Naive thymus-derived CD4-positive, alpha-beta T cell (primary cell): ENCODE measurements at regions not wholly inside any gene's neighbourhood (a gene's known extent, or its start where the extent isn't known, plus 50 kb on each side); places are given as distances from the start of the nearest gene placed in this dataset.

Experiments
- ATAC-seq: fragments of 150-1000 bp; cut with Tn5 transposase; 2 replicates; pipeline ENCODE4 v1.10.0; 2021; ENCODE audit warnings: mild to moderate bottlenecking, moderate library complexity
- CTCF ChIA-PET: fragments of 350-600 bp; sonication (Branson Sonifier 250); formaldehyde crosslinking; loops from one replicate; lab custom pipeline; 2021; ENCODE audit warnings: antibody characterized with exemption; lab: Charles Lee
- POLR2A ChIA-PET: fragments of 350-600 bp; sonication (Branson Sonifier 250); formaldehyde crosslinking; loops from one replicate; lab custom pipeline; 2021; ENCODE audit warnings: antibody characterized with exemption, inconsistent platforms; lab: Charles Lee
- DNase-seq, 9 donors: peaks; one replicate each; pipeline versions ENCODE4 v3.0.0 to v3.0.0-alpha.2; 2020 to 2022; ENCODE audit warnings: mixed read lengths in 1 of 9
- H3K27ac ChIP-seq: one replicate; pipeline ENCODE4 v1.7.0; 2013; ENCODE audit warnings: mild to moderate bottlenecking, low read depth, low read length, moderate library complexity
- H3K27me3 ChIP-seq, 2 donors: one replicate each; pipeline ENCODE4 v1.7.0; 2013; ENCODE audit warnings: low read length in 2 of 2, mild to moderate bottlenecking in 2 of 2, moderate library complexity in 2 of 2; ENCODE audit not compliant: control insufficient read depth in 2 of 2, insufficient read depth in 2 of 2
- H3K36me3 ChIP-seq, 3 experiments: 1 replicate in 2 of 3; 2 replicates in 1 of 3; pipeline ENCODE4 v1.7.0; 2013; ENCODE audit warnings: low read length in 3 of 3, mild to moderate bottlenecking in 3 of 3, moderate library complexity in 1 of 3; ENCODE audit not compliant: insufficient read depth in 3 of 3, control insufficient read depth in 2 of 3
- H3K4me1 ChIP-seq, 2 donors: one replicate each; pipeline ENCODE4 v1.7.0; 2013; ENCODE audit warnings: low read length in 2 of 2, mild to moderate bottlenecking in 2 of 2, moderate library complexity in 1 of 2; ENCODE audit not compliant: control insufficient read depth in 2 of 2, insufficient read depth in 2 of 2
- H3K4me3 ChIP-seq: 2 replicates; pipeline ENCODE4 v1.7.0; 2013; ENCODE audit warnings: mild to moderate bottlenecking, low read length
- H3K9me3 ChIP-seq, 3 experiments: 1 replicate in 2 of 3; 2 replicates in 1 of 3; pipeline ENCODE4 v1.7.0; 2013; ENCODE audit warnings: low read length in 3 of 3; ENCODE audit not compliant: control insufficient read depth in 2 of 3
- H3K27ac Mint-ChIP-seq, 9 donors: one replicate each; pipeline ENCODE4 v1.8.0; 2020 to 2022; ENCODE audit warnings: mixed read lengths in 9 of 9, mild to moderate bottlenecking in 8 of 9, moderate library complexity in 5 of 9, inconsistent platforms in 2 of 9
- H3K27me3 Mint-ChIP-seq, 5 donors: one replicate each; pipeline ENCODE4 v1.8.0; 2021 to 2022; ENCODE audit warnings: mixed read lengths in 5 of 5, mild to moderate bottlenecking in 1 of 5
- H3K36me3 Mint-ChIP-seq, 5 donors: one replicate each; pipeline ENCODE4 v1.8.0; 2020 to 2022; ENCODE audit warnings: mixed read lengths in 5 of 5, mild to moderate bottlenecking in 3 of 5, inconsistent platforms in 1 of 5
- H3K4me1 Mint-ChIP-seq, 7 donors: one replicate each; pipeline ENCODE4 v1.8.0; 2020 to 2022; ENCODE audit warnings: mixed read lengths in 7 of 7, mild to moderate bottlenecking in 3 of 7, inconsistent platforms in 1 of 7
- H3K4me3 Mint-ChIP-seq, 10 donors: one replicate each; pipeline ENCODE4 v1.8.0; 2020 to 2022; ENCODE audit warnings: mild to moderate bottlenecking in 10 of 10, mixed read lengths in 10 of 10, moderate library complexity in 6 of 10, inconsistent platforms in 2 of 10
- H3K9me3 Mint-ChIP-seq, 11 donors: one replicate each; pipeline ENCODE4 v1.8.0; 2020 to 2022; ENCODE audit warnings: mixed read lengths in 11 of 11, mild to moderate bottlenecking in 4 of 11, inconsistent platforms in 1 of 11, moderate library complexity in 1 of 11
- intact Hi-C, 2 donors: fragments of 100-400 bp; cut with micrococcal nuclease; formaldehyde crosslinking; loops; one replicate each; pipeline ENCODE4 v1.15.1; 2023

DNA sequence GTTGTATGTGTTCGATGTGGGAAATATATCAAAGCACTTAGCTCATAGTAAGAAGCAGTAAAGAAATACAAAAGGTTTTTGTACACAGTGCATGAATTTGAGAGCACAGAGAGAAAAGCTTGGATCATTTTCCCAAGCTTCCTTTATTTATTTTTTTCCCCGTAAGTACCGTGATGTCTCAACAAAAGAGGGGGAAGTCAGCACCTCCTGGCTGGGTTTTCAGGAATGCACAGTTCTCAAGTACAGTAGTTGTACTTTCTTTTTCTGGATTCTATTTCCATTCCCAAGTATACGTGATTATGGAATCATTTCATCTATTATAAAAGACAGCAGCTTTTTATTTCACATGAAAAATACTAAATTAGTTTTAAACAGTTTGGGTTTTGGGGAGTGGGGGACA, 171.5 kb upstream of the EDNRA start:
- Mint-ChIP-seq H3K4me1 (no peaks in the 10 kb centered on the region), H3K4me3 (no peak overlapping the region), H3K27me3 (peaks cover 0 to 9% (median 0%) of the 10 kb centered on the region in 5 donors), H3K9me3 (peaks cover 0 to 6% (median 0%) of the 10 kb centered on the region in 11 donors), H3K27ac (no peak overlapping the region), H3K36me3 (no peaks in the 10 kb centered on the region)
- Histone ChIP-seq H3K27ac (no peak overlapping the region), H3K36me3 (no peaks in the 10 kb centered on the region), H3K4me3 (no peak overlapping the region), H3K4me1 (no peaks in the 10 kb centered on the region), H3K9me3 (no peaks in the 10 kb centered on the region), H3K27me3 (no peaks in the 10 kb centered on the region)
- ChIA-PET POLR2A (no interaction called here), CTCF (no interaction called here)
- ATAC-seq, result no peak
- intact Hi-C loops, result no loop called here
- no peak for DNase-seq

DNA sequence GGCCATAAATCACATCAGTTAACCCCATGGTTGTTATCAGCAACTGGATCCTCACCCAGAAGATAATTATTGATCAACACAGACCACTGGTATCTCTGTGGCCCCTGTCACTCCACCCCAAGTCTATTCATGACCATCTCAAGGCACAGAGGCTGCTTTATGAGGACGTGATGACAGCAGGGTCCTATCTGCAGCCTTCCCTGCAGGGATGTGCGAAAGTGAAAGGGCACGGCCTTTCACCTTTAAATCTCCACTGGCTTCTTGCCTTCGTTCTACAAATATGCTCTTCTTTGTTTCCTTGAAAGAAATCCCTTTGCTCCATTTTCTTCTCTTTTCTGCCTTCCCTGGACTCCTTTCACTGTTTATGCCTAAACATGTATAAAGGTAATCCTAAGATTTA, 170.6 kb upstream of the EDNRA start:
- no peak for ATAC-seq
- Mint-ChIP-seq H3K9me3 (peaks cover 0 to 6% (median 0%) of the 10 kb centered on the region in 11 donors), H3K4me1 (no peaks in the 10 kb centered on the region), H3K27ac (no peak overlapping the region), H3K4me3 (no peak overlapping the region), H3K27me3 (peaks cover 0 to 8% (median 0%) of the 10 kb centered on the region in 5 donors), H3K36me3 (no peaks in the 10 kb centered on the region)
- Histone ChIP-seq H3K27me3 (no peaks in the 10 kb centered on the region), H3K9me3 (no peaks in the 10 kb centered on the region), H3K27ac (no peak overlapping the region), H3K36me3 (no peaks in the 10 kb centered on the region), H3K4me1 (no peaks in the 10 kb centered on the region), H3K4me3 (no peak overlapping the region)
- CTCF ChIA-PET, result no interaction called here
- intact Hi-C loops, result no loop called here
- DNase-seq, result no peak
- POLR2A ChIA-PET, result no interaction called here

DNA sequence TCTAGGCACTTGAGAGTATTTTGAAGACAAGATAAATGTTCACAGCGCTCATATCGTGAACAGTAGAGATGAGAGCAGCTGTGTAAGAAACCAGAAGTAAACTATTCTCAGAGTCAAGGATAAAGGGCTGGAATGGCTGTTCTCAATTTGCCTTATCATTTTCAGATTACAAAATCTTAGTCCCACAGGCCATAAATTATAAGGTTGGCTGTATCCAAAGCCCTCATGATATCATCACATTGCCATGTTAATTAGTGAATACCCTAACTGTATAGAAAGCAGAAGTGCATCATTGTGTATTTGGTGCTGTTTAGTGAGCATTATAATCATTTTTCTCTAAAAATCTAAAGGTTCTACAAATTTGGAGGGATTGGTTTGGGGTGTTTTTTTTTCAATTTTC, 168.9 kb upstream of the EDNRA start:
- Histone ChIP-seq H3K36me3 (no peaks in the 10 kb centered on the region), H3K4me3 (no peak overlapping the region), H3K9me3 (no peaks in the 10 kb centered on the region), H3K4me1 (no peaks in the 10 kb centered on the region), H3K27me3 (no peaks in the 10 kb centered on the region), H3K27ac (no peak overlapping the region)
- ATAC-seq, result no peak
- Mint-ChIP-seq H3K4me1 (no peaks in the 10 kb centered on the region), H3K27ac (no peak overlapping the region), H3K27me3 (peaks cover 0 to 6% (median 0%) of the 10 kb centered on the region in 5 donors), H3K36me3 (no peaks in the 10 kb centered on the region), H3K4me3 (no peak overlapping the region), H3K9me3 (peaks cover 0 to 6% (median 0%) of the 10 kb centered on the region in 11 donors)
- intact Hi-C loops, result no loop called here
- DNase-seq, result no peak
- ChIA-PET POLR2A (no interaction called here), CTCF (no interaction called here)

DNA sequence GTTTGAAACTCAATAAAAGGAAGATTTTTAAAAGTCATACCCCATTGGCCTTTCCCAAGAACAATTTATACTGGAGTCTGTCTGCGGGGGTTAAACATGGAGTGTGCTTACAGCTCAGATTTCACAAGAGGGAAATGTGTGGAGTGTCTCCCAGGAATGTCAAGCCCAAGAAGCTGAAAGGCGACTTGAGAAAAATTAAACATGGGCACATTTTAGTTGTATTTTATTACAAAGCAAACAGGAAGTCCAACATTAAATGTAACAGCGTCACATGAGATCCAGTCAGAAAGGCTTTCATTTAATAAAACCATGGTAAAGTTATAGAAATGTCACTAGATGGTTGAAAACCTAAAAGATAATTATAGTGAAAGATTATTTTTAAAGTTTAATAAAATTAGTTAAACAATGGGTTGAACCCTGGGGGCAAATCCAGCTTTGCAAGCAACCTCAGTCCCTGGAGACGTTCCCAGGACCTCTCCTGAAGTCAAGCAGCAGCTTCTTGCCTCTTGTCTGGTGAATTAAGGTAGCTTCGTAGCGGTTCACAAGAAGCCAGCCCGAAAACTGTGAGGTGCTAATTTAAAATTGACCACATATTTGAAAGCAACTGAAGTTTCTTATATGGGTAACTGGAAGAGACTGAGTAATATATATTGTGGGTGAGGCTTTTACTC, 168.4 kb upstream of the EDNRA start:
- H3K9me3 Mint-ChIP-seq, result peaks cover 0 to 5% (median 0%) of the 10 kb centered on the region in 11 donors
- intact Hi-C loops, result no loop called here
- ChIA-PET CTCF (no interaction called here), POLR2A (no interaction called here)
- H3K27ac ChIP-seq, result no peak overlapping the region
- no peaks in the 10 kb centered on the region for H3K27me3 ChIP-seq
- H3K9me3 ChIP-seq, result no peaks in the 10 kb centered on the region
- H3K4me3 Mint-ChIP-seq, result no peak overlapping the region
- no peaks in the 10 kb centered on the region for H3K4me1 Mint-ChIP-seq
- no peaks in the 10 kb centered on the region for H3K4me1 ChIP-seq
- peaks cover 0 to 6% (median 0%) of the 10 kb centered on the region in 5 donors for H3K27me3 Mint-ChIP-seq
- ATAC-seq, result no peak
- no peak overlapping the region for H3K4me3 ChIP-seq
- H3K27ac Mint-ChIP-seq, result no peak overlapping the region
- DNase-seq, result no peak
- no peaks in the 10 kb centered on the region for H3K36me3 ChIP-seq
- H3K36me3 Mint-ChIP-seq, result no peaks in the 10 kb centered on the region

DNA sequence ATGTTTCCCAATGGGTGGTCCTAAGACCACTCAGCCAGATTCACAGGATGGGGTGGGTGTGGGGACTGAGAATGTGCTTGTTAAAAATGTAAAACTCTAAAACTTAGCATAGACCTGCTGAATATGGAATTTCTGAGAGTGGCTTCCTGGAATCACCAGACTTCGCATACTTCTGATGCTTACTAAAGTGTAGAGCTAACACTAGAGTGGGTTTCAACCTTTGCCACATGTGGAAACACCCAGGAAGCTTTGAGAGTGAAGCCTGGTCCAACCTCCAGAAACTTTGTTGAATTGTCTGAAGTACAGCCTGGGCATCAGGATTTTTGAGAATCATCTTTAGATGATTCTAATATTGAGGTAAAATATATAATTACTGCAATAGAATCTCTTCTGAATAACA, 167.8 kb upstream of the EDNRA start:
- Mint-ChIP-seq H3K4me3 (no peak overlapping the region), H3K27ac (no peak overlapping the region), H3K36me3 (no peaks in the 10 kb centered on the region), H3K9me3 (peaks cover 0 to 5% (median 0%) of the 10 kb centered on the region in 11 donors), H3K4me1 (no peaks in the 10 kb centered on the region), H3K27me3 (peaks cover 0 to 6% (median 0%) of the 10 kb centered on the region in 5 donors)
- Histone ChIP-seq H3K9me3 (no peaks in the 10 kb centered on the region), H3K4me1 (no peaks in the 10 kb centered on the region), H3K27me3 (no peaks in the 10 kb centered on the region), H3K36me3 (no peaks in the 10 kb centered on the region), H3K27ac (no peak overlapping the region), H3K4me3 (no peak overlapping the region)
- ChIA-PET CTCF (no interaction called here), POLR2A (no interaction called here)
- no peak for ATAC-seq
- no peak for DNase-seq
- intact Hi-C loops, result no loop called here

DNA sequence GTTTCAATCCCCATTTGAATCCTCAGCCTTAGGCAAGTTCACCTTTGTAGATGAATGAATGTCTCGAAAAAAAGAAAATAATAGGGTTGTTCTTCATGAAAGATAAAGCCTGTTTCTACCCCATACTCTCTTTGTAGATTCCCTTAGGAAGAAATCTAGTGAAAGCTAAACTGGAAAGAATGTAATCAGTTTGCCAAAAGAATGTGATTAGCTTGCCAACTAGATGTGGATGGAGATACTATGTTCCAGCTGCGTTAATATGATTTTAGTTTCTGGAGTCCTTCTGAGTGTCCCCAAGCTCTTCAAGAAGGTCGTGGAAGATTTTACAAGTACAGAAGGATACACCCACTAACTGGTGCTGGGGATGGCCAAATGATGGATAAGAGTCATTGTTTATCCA, 162.3 kb upstream of the EDNRA start:
- peaks cover 0 to 9% (median 0%) of the 10 kb centered on the region in 11 donors for H3K9me3 Mint-ChIP-seq
- no peak for ATAC-seq
- H3K27me3 Mint-ChIP-seq, result peaks cover 0 to 5% (median 0%) of the 10 kb centered on the region in 5 donors
- no peak overlapping the region for H3K27ac Mint-ChIP-seq
- no peak for DNase-seq
- H3K4me1 Mint-ChIP-seq, result no peaks in the 10 kb centered on the region
- H3K27ac ChIP-seq, result no peak overlapping the region
- no peak overlapping the region for H3K4me3 Mint-ChIP-seq
- no peak overlapping the region for H3K4me3 ChIP-seq
- no peaks in the 10 kb centered on the region for H3K36me3 ChIP-seq
- no peaks in the 10 kb centered on the region for H3K27me3 ChIP-seq
- ChIA-PET POLR2A (no interaction called here), CTCF (no interaction called here)
- intact Hi-C loops, result no loop called here
- H3K9me3 ChIP-seq, result no peaks in the 10 kb centered on the region
- H3K4me1 ChIP-seq, result no peaks in the 10 kb centered on the region
- no peaks in the 10 kb centered on the region for H3K36me3 Mint-ChIP-seq

DNA sequence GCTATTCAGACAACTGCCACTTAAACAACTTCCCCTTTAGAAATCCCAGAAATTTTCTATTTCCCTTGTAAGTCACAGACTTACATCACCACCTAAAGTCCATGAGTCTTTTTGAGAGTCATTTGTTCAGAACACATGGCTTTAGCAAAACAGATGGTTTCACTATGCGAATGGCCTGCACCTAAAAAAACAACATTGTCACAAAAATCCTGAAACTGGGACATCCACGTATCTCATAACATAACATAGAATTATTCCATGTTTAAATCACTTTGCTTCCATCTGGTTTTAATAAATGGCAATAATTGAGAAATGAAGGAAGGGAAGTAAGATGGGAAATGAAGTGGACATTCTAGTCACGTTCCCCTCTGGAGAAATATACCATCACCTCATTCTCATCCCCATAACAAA, 155.3 kb upstream of the EDNRA start:
- Mint-ChIP-seq H3K27me3 (peaks cover 0 to 9% (median 3%) of the 10 kb centered on the region in 5 donors), H3K4me1 (no peaks in the 10 kb centered on the region), H3K9me3 (peaks cover 0 to 7% (median 0%) of the 10 kb centered on the region in 11 donors), H3K4me3 (no peak overlapping the region), H3K36me3 (no peaks in the 10 kb centered on the region), H3K27ac (no peak overlapping the region)
- H3K27ac ChIP-seq, result no peak overlapping the region
- ATAC-seq, result no peak
- ChIA-PET POLR2A (no interaction called here), CTCF (no interaction called here)
- H3K9me3 ChIP-seq, result no peaks in the 10 kb centered on the region
- DNase-seq, result no peak
- H3K4me3 ChIP-seq, result no peak overlapping the region
- no peaks in the 10 kb centered on the region for H3K4me1 ChIP-seq
- no peaks in the 10 kb centered on the region for H3K36me3 ChIP-seq
- no peaks in the 10 kb centered on the region for H3K27me3 ChIP-seq
- intact Hi-C loops, result no loop called here
